ENCODE measurements at regions not wholly inside any gene's neighbourhood (a gene's known extent, or its start where the extent isn't known, plus 50 kb on each side); places are given as distances from the start of the nearest gene placed in this dataset.

DNA sequence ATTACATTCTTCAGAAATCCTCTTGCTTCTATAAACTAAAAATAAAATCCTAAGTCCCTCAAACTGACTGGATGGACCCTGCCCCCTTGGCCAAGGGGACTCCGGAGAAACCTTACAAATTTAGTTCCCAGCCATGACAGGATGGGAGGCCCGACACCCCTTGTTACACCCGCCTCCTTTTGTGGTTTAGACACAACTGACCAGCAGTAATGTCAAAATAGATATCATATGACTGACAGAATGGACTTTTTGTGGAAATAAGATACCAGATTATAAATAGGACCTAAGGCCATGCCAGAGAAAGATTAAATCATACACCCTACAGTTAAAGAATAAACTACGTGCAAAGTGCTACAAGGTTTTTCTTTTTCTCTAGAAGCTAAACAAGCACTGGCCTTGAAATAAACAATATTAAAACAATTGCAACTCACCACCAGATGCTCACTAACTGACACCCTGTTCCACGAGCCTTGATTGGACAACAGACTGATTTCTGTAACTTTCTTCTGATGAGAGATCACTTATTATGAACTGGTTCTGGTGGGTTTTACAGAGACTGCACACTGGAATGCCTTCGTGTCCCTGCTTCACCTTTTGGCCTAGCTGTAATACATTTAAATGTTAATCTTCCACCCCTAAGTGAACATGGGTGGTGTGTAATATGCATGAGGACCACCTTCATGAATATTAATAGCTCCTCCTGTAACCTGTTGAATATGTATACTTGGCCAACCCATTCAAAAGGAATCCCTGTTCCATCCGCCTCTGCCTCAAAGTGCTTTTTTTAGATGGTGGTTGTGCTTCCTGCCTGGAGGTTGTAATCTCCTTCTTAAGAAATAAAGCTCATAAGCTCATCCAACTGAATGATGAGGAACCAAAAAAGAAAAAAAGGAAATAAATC lies 99.6 kb downstream of the ODF2L start:
- TF ChIP-seq POLR2A (IDR thresholded peaks at IDR 0.05) = no peak
- TF ChIP-seq, protein P1, sequence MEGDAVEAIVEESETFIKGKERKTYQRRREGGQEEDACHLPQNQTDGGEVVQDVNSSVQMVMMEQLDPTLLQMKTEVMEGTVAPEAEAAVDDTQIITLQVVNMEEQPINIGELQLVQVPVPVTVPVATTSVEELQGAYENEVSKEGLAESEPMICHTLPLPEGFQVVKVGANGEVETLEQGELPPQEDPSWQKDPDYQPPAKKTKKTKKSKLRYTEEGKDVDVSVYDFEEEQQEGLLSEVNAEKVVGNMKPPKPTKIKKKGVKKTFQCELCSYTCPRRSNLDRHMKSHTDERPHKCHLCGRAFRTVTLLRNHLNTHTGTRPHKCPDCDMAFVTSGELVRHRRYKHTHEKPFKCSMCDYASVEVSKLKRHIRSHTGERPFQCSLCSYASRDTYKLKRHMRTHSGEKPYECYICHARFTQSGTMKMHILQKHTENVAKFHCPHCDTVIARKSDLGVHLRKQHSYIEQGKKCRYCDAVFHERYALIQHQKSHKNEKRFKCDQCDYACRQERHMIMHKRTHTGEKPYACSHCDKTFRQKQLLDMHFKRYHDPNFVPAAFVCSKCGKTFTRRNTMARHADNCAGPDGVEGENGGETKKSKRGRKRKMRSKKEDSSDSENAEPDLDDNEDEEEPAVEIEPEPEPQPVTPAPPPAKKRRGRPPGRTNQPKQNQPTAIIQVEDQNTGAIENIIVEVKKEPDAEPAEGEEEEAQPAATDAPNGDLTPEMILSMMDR (IDR thresholded peaks at IDR 0.05) = no peak
- DNase-seq = no peak
- 67 to 75% (median 71%) methylated on average over 7 of the region's 7 CpGs for WGBS, 4 donors
- Histone ChIP-seq H3K36me3 (replicated peaks in 1 of 2) (no peaks in the 10 kb centered on the region), H3K4me1 (replicated peaks in 1 of 2) (no peaks in the 10 kb centered on the region), H3K27me3 (no peaks in the 10 kb centered on the region), H3K4me3 (no peak overlapping the region), H3K27ac (no peak overlapping the region), H3K9me3 (replicated peaks in 1 of 3) (no peaks in the 10 kb centered on the region)
- intact Hi-C loops (cut with DNase I) = no loop called here

DNA sequence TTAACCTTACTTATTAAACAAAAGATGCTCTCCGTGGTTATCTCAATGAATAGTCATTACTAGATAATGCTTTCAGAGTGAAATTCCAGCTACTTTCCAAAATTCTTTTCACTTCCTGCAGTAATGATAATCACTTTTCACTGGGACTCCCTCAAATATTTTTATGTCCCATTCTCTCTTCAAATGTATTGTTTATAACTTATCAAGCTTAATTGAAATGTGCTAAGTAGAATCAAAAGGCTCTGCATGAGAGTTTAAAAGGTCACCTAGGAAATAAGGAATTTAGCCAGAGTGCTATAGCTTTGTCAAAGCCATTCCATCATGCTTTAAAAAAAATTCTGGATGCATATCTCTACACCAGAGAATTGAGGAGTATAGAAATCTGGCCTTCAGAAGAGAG lies 106.4 kb downstream of the ODF2L start:
- no peak for DNase-seq
- no peak overlapping the region for H3K27ac ChIP-seq
- H3K4me3 ChIP-seq = no peak overlapping the region
- H3K9me3 ChIP-seq (replicated peaks in 1 of 3) = no peaks in the 10 kb centered on the region
- no peaks in the 10 kb centered on the region for H3K27me3 ChIP-seq
- no peak for TF ChIP-seq POLR2A (IDR thresholded peaks at IDR 0.05)
- TF ChIP-seq, protein P1 (IDR thresholded peaks at IDR 0.05) = no peak
- 47 to 64% (median 49%) methylated on average over 1 of the region's 1 CpG for WGBS, 4 donors
- no peaks in the 10 kb centered on the region for H3K36me3 ChIP-seq (replicated peaks in 1 of 2)
- intact Hi-C loops (cut with DNase I) = no loop called here
- H3K4me1 ChIP-seq (replicated peaks in 1 of 2) = no peaks in the 10 kb centered on the region

DNA sequence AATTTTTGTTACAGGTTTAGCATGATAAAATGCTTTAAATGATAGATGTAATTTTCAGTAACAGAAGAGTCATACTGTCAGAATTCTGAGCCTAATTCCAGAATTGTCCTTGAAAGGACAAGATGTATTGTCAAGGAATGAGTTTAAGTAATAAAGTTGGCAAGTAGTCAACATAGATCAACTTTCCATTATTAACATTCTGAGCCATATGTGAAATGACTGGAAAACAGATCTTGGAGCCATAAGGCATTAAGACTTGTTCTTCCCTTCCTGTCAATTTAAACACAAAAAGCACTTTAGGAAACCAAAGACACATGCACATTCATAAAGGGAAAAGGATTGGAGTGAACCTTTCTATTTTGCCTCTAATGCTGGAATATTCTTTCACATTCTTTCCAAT lies 107.0 kb downstream of the ODF2L start:
- intact Hi-C loops (cut with DNase I) = no loop called here
- DNase-seq = no peak
- H3K9me3 ChIP-seq (replicated peaks in 1 of 3) = no peaks in the 10 kb centered on the region
- no peak overlapping the region for H3K4me3 ChIP-seq
- TF ChIP-seq POLR2A (IDR thresholded peaks at IDR 0.05) = no peak
- TF ChIP-seq, protein P1 (IDR thresholded peaks at IDR 0.05) = no peak
- no peaks in the 10 kb centered on the region for H3K27me3 ChIP-seq
- H3K4me1 ChIP-seq (replicated peaks in 1 of 2) = no peaks in the 10 kb centered on the region
- H3K27ac ChIP-seq = no peak overlapping the region
- no peaks in the 10 kb centered on the region for H3K36me3 ChIP-seq (replicated peaks in 1 of 2)

DNA sequence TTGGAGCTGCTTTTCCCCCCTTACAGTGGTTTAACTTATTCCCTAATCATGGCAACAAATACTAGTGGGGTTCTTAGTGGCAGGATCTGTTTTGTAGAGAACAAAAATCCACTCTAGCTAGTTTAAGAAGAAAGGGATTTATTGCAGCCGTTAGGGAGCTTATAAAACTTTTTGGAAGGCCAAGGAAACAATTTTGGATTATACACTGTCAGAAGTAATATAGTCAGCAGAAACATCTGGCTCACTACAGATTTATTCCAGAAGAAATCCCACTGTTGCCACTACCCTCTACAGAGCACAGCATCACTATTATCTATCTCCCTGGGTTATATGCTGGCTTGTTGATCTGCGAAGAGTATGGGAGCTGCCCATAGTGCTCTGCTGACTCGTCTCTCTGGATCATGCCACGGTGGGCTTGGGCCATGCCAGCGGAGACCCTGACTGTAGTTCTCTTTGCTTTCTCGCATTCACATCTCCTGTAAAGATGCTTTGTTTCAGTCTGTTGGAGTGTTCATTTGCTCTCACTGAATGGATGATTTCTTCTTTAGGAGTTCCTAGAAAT lies 107.5 kb downstream of the ODF2L start:
- Histone ChIP-seq H3K36me3 (replicated peaks in 1 of 2) (no peaks in the 10 kb centered on the region), H3K27ac (no peak overlapping the region), H3K4me3 (no peak overlapping the region), H3K27me3 (no peaks in the 10 kb centered on the region), H3K9me3 (replicated peaks in 1 of 3) (no peaks in the 10 kb centered on the region), H3K4me1 (replicated peaks in 1 of 2) (no peaks in the 10 kb centered on the region)
- TF ChIP-seq, protein P1 (IDR thresholded peaks at IDR 0.05) = no peak
- TF ChIP-seq POLR2A (IDR thresholded peaks at IDR 0.05) = no peak
- DNase-seq = no peak
- intact Hi-C loops (cut with DNase I) = no loop called here
- 80 to 85% (median 84%) methylated on average over 6 of the region's 6 CpGs for WGBS, 4 donors

Measured in adrenal gland (tissue), 9 donors.